ENCODE measurements at regions not wholly inside any gene's neighbourhood (a gene's known extent, or its start where the extent isn't known, plus 50 kb on each side); places are given as distances from the start of the nearest gene placed in this dataset.

GRCh38 chr9:38313421-38313820, 79.1 kb upstream of the ALDH1B1 start:
- no peak for DNase-seq (ENCODE audit: low spot score)

GRCh38 chr9:38312406-38312805, 80.1 kb upstream of the ALDH1B1 start:
- DNase-seq (ENCODE audit: low spot score) = no peak

- no peak for DNase-seq (ENCODE audit: low spot score)
These were observed 80.9 kb upstream of the ALDH1B1 start for GRCh38 chr9:38311382-38312270.

DNA sequence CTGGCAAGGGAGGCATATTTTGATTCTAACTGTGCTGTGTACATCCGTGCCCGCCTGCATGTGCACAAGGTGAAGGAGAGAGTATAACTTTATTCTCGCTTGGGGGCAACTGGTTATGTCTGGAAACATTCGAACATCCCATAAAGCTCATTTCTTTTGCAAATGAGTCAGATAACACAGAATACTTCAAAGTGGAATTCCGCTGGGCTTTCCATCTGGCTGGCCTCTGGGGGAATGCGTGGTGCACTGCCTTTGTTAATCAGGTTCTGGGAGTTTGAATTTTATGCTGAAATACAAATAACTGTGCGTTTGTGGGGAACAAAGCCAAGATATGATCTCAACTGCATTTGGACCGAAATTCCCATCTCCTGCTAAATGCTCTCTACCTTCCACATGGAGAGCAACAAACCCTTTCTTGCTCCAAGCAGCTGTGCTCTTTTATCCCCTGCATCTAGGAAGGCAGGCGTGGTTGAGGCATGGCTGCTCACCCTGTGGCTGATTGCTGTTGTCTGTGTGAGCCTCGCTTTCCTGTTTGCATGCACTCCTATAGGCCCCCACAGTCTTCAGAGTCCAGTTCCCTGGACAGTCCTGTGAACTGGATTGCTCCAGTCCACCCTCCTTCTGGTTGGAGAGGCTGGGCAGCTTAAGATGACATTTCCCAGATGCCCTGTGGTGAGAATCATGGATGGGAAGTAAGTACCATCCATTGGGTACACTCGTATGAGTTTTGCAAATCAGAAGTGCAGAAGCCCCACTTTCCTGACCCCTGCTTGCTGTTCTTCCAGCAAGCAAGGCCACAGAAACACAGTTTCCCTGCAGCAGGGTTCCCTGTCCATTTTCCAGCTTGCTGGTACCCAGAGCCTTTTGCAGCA, 82.9 kb upstream of the ALDH1B1 start:
- DNase-seq (ENCODE audit: low spot score) = no peak

GRCh38 chr9:38308136-38308535, 84.4 kb upstream of the ALDH1B1 start:
- DNase-seq (ENCODE audit: low spot score) = no peak

GRCh38 chr9:38306899-38307298, 85.6 kb upstream of the ALDH1B1 start:
- no peak for DNase-seq (ENCODE audit: low spot score)

DNA sequence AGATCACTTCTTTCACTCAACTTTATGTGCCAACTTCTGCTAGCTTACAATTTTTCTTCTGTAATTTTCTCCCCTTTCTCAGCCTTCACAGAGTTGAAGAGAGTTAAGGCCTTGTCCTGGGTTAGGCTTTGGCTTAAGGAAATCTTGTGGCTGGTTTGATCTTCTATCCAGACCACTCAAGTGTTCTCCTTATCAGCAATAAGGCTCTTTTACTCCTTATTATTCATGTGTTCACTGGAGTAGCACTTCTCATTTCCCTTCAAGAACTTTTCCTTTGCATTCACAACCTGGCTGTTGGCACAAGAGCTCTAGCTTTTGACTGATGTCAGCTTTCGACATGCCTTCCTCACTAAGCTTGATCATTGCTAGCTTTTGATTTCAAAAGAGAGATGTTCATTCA, 86.9 kb upstream of the ALDH1B1 start:
- no peak for DNase-seq (ENCODE audit: low spot score)

DNA sequence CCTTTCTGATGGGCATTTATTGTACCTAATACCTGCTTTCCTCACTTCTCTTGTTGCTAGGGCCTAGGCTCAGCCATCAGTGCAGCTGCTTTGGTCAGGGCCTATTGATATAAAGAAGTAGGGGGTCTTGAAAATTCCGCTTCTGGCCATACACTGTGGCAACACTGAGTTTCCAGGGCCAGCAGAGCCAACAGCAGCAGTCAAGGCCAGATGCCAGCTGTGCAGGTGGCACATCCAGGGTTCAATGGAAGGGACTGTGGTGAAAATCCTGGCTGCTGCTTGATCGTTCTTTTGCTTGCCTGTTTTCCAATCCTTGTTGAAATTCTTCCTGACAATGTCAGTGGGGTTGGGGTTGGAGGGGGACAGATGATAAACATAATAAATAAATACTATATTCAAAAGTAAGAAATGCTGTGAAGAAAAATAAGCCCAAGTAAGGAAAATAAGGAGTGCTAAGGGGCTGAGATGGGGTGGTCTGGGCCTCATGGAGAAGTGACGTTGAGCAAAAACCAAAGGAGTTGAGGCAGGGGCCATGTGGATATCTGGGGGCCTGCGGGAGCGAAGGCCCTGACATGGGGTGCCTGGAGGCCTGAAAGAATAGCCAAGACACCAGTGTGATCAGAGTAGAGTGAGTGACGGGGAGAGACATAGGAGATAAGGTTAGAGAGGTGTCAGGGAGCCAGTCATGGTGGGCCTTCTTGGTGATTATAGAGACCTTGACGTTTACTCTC, 91.0 kb upstream of the ALDH1B1 start:
- no peak for DNase-seq (ENCODE audit: low spot score)

DNA sequence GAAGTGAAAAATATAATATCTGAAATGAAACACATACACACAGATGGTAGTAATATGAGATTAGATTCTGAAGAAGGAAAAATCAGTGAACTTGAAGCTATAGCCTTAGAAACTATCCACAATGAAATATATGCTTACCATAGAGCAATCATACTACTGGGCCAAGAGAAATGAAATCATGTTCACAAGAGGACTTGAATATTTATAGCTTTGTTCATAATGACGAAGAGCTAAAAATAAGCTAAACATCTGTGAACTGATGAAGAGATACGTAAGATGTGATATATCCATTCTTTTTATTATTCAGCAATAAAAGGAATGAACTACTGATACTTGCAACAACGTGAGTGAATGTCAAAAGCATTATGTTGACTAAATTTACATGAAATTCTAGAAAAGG, 92.6 kb upstream of the ALDH1B1 start:
- DNase-seq (ENCODE audit: low spot score) = no peak

DNA sequence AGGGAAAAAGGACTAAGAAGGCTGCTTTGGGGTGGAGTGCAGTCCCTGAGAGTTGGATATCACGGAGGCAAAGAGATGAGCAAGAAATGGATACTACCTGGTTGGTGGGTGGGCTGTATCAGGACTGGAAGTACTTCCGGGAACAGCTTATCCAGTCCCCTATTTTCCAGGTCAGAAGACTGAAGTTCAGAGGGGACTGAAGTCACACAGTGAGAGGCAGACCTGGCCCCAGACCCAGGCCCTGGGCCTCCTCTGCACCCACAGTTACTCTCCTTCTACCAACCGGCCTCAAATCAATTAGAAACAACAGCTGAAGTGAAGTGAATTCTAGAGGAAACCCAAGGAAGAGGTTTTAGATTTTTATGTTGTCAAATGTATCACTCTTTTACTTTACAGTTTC, 93.6 kb upstream of the ALDH1B1 start:
- no peak for DNase-seq (ENCODE audit: low spot score)

DNA sequence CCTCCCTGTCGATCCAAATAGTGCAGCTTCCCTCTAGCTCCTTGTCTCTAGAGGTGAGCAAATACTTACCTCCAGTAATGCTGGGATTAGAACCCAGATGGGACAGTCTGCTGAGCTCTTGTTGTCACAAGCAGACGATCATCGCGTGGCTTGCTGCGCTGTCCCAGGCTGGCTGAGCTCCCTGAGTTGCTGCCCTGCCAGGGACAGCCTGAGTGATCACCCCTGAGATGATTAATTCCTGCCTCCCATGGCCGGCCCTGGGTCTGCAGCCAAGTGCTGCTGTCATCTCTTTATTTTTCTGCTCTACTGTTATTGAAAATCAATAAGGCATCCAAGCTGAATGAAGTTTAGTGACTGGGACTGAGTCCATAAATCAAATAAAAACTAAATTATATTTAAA, 94.0 kb upstream of the ALDH1B1 start:
- peak; percentile 13 for DNase-seq (ENCODE audit: low spot score)

DNA sequence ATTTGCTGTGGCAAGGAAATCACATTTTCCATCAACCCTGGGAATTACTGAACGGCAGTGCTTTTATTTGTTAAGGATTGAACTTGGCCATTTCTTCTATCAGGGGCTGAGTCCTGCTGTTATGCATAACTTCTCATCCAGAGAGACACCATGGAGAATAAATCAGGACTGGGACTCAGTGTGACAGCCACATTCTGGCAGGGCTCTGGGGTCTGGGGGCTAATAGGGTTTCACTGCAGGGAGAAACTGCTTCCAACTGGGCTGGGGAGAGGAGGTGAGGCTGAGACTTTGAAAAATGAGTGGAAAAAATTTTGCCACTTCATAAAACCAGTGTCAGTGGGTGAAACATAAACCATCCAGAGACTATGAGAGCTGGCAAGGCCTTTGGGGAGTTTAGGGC, 95.7 kb upstream of the ALDH1B1 start:
- DNase-seq (ENCODE audit: low spot score) = no peak

GRCh38 chr9:38295764-38296163, 96.7 kb upstream of the ALDH1B1 start:
- no peak for DNase-seq (ENCODE audit: low spot score)

DNA sequence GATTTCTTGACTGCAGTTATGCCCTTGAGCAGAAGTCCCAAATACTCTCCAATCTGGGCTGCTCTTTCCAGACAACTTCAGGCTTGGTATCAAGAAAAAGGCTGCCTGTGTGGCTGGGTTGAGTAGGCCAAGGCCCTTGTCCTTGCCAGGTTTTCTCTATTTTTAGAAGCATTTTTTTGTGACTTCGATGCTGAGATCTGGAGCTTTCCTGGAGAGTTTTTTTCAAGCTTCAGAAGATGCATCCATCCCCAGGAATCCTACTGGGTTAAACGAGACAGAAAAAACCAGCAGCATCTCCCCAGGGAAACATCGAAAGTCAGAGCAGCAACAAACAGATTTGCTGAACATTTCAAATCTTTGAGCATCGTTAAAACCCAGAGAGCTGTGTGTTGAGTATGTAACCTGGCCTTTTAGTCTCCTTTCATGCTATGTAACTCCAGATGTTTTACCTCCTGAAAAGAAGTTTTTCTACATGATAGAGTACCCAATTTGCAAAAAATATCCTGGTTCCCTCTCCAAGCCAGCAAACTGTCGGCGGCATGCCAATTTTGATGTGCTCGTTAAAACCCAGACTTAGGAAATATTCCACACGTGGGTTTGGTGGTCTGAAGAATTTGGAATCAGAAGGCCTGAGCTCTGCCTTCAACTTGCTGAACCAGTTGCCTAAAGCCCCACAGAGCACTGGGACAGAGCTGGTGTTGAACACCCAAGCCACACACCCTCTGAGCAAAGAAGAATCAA, 98.1 kb upstream of the ALDH1B1 start:
- peak; percentile 29 for DNase-seq (ENCODE audit: low spot score)

DNA sequence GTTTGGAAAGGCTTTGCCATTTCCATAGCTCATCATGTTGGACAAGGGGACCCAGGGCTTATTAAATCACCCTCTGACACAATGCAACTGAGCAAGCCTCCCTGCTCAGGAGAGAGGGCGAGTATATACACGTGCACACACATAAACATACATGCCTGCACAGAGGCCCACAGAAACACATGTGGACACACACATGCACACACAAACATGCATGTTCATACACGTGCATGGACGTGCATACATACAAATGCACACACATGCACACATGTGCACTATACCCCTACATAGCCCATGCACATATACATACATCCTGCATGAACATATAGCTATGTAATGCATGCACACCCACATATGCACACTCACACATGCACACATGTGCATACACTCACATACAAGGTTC, 99.5 kb upstream of the ALDH1B1 start:
- no peak for DNase-seq (ENCODE audit: low spot score)

- DNase-seq (ENCODE audit: low spot score) = no peak
These were observed 100.0 kb upstream of the ALDH1B1 start for GRCh38 chr9:38292480-38292879.

GRCh38 chr9:38289866-38290245, 102.6 kb upstream of the ALDH1B1 start:
- no peak for DNase-seq (ENCODE audit: low spot score)

DNA sequence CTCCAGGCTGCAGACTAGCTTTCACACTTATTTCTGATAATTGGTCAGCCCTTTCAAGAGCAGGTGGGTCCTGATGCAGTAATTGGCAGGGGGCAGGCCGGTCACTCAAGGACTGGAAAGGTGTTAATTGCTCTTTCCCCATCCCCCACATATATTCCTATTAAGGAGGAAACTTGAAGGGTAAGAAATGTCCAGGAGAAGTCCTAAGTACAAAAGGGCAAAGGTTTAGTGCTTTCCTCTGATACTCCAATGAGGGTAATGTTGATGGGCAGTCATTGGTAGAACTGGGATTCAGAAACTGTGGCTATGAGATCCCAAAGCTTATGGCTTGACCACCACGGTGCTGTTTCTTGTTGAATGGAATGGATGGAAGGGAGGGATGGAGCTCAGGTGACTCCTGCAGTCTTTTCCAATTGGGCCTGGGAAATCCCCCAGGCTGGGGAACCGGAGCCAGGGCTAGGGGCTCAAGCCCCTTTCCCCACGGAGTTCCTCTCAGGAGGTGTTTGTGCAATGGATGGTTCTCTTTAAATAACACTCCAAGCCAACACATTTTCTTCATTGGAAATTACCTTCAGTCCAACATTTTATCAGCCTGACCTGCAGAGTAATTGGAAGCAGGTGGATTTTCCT, 103.2 kb upstream of the ALDH1B1 start:
- DNase-seq (ENCODE audit: low spot score) = no peak

DNA sequence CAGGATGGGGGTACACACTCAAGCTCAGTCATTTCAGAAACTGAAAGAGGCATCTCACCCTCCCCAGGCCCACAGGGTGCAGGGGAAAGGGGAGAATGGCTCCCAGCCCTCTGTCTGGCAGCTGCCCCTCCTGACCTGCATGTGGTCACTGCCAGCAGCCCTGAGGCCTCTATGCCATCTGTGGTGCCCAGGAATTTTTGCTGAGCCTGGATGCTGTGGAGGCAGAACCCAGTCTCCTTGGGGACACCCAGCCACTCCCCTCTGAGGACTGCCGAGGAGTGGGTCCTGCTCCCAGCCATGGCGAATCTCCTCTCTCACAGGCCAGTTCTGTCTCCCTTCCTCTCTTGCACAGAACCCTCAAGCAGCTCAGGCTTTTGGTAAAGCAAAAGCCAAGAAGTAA, 104.0 kb upstream of the ALDH1B1 start:
- DNase-seq (ENCODE audit: low spot score) = no peak

DNA sequence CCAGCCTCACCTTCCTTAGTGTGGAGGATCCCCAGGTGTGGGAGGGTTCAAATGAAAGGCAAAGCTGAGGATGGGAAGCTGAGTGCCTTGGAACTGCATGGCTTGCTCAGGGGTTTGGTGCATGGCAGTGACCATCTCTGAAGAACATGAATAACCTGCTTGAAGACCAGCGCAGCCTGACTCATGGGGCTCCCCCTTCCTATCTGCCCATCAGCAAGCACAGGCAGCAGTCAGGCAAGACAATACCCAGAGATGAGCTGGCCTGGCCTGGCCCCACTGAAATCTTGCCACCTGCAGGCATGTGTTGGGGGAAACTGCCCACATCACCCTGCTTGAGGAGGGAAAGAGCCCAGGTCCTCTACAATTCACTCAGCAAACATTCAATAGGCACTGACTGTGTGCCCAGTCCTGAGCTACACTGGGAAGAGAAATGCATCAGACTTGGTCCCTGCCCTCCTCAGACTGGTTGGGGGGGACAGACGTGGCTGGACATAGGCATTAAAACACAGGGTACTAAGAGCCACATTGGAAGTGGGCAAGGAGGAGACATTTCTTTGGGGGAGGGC, 105.0 kb upstream of the ALDH1B1 start:
- DNase-seq (ENCODE audit: low spot score) = no peak

- no peak for DNase-seq (ENCODE audit: low spot score)
These were observed 105.7 kb upstream of the ALDH1B1 start for GRCh38 chr9:38286766-38287165.
